ENCODE measurements at regions not wholly inside any gene's neighbourhood (a gene's known extent, or its start where the extent isn't known, plus 50 kb on each side); places are given as distances from the start of the nearest gene placed in this dataset.

DNA sequence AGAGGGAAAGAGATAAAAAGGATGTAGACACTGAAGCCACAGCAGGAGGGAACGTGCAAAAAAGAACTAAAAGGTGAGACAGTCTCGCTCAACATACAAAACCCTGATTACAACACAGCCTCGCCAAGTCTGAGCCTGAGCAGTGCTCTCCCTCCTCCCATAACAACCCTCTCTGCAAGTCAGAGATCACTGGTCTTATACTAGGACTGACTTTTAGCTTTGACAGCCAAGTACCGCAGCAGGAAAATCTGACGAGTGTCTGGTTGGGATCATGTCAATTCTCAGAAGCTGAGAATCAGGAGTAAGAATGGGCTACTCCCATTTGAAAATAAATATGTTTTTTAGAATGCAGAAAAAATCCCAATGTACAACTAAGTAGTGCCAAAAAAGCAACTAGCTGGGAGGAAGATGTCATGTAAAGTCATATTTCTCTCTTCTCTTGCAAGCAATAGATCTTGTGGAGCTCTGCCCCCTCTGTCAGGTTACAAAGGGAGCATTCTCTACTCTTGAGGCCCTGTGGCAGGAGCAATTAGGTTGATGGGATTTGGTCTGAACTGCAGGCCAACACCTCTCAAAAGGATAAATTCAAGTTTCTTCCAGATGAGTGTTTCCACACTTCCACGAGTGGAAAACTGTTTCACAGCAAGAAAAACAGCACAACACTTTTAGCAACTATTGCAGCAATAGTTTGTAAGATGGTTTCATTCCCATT lies 118.9 kb upstream of the COL21A1 start:
- TF ChIP-seq, protein P1, sequence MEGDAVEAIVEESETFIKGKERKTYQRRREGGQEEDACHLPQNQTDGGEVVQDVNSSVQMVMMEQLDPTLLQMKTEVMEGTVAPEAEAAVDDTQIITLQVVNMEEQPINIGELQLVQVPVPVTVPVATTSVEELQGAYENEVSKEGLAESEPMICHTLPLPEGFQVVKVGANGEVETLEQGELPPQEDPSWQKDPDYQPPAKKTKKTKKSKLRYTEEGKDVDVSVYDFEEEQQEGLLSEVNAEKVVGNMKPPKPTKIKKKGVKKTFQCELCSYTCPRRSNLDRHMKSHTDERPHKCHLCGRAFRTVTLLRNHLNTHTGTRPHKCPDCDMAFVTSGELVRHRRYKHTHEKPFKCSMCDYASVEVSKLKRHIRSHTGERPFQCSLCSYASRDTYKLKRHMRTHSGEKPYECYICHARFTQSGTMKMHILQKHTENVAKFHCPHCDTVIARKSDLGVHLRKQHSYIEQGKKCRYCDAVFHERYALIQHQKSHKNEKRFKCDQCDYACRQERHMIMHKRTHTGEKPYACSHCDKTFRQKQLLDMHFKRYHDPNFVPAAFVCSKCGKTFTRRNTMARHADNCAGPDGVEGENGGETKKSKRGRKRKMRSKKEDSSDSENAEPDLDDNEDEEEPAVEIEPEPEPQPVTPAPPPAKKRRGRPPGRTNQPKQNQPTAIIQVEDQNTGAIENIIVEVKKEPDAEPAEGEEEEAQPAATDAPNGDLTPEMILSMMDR (IDR thresholded peaks at IDR 0.05): no peak
- TF ChIP-seq POLR2AphosphoS5 (IDR thresholded peaks at IDR 0.05): no peak

Data from transverse colon (tissue), 4 donors.